DND-41 (cell line): ENCODE measurements at regions not wholly inside any gene's neighbourhood (a gene's known extent, or its start where the extent isn't known, plus 50 kb on each side); places are given as distances from the start of the nearest gene placed in this dataset.

Experiments
- CTCF ChIP-seq: IDR thresholded peaks from 2 replicates; pipeline ENCODE4 v1.5.1; 2012; ENCODE audit warnings: borderline replicate concordance, low read length, moderate library complexity, mild to moderate bottlenecking; ENCODE audit not compliant: poor library complexity, severe bottlenecking; ENCODE audit errors: extremely low read depth
- EZH2 ChIP-seq: IDR thresholded peaks from 3 replicates; pipeline ENCODE4 v1.6.1; 2012; ENCODE audit warnings: borderline replicate concordance, low read depth, mild to moderate bottlenecking, moderate library complexity, low read length, inconsistent platforms; ENCODE audit not compliant: severe bottlenecking

DNA sequence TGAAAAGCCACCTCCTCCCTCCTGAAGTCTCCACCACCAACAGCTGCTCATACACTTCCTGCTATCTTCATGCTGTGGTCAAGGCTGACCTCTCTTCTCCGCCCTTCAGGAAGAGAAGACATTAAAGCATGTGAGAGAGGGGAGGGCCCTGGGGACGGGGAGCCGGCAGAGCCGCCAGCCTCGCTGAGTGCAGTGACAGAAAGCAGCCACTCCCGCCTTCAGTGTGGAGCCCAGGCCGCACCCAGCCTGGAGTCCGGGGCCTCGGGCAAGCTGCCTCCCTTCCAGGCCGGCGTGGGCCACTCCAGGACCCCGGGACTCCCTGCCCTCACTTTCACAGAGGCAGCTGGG lies 94.7 kb upstream of the TNRC6C start:
- TF ChIP-seq EZH2 (no peak), CTCF (no peak)
